ENCODE measurements at regions not wholly inside any gene's neighbourhood (a gene's known extent, or its start where the extent isn't known, plus 50 kb on each side); places are given as distances from the start of the nearest gene placed in this dataset.
A peak's percentile ranks its signal among the peaks of the same experiment; 100 is the strongest.

GRCh38 chr16:86090461-86091170, 191.7 kb downstream of the IRF8 start:
- no peak for DNase-seq (ENCODE audit: low spot score)

GRCh38 chr16:86091976-86092375, 193.0 kb downstream of the IRF8 start:
- no peak for DNase-seq (ENCODE audit: low spot score)

GRCh38 chr16:86092586-86093480, 193.9 kb downstream of the IRF8 start:
- DNase-seq (ENCODE audit: low spot score), result no peak

GRCh38 chr16:86093801-86094750, 195.1 kb downstream of the IRF8 start:
- no peak for DNase-seq (ENCODE audit: low spot score)

GRCh38 chr16:86095131-86095752, 196.3 kb downstream of the IRF8 start:
- DNase-seq (ENCODE audit: low spot score), result no peak

GRCh38 chr16:86095906-86096485, 197.0 kb downstream of the IRF8 start:
- no peak for DNase-seq (ENCODE audit: low spot score)

- no peak for DNase-seq (ENCODE audit: low spot score)
Observed at GRCh38 chr16:86096850-86097249, 197.9 kb downstream of the IRF8 start.

- no peak for DNase-seq (ENCODE audit: low spot score)
Observed at GRCh38 chr16:86099326-86099725, 200.4 kb downstream of the IRF8 start.

GRCh38 chr16:86100205-86101136, 201.5 kb downstream of the IRF8 start:
- DNase-seq (ENCODE audit: low spot score), result peak; percentile 70

GRCh38 chr16:86101137-86101896, 202.4 kb downstream of the IRF8 start:
- DNase-seq (ENCODE audit: low spot score), result no peak

GRCh38 chr16:86101897-86102157, 202.9 kb downstream of the IRF8 start:
- no peak for DNase-seq (ENCODE audit: low spot score)

- DNase-seq (ENCODE audit: low spot score), result no peak
Observed at GRCh38 chr16:86103320-86103719, 204.4 kb downstream of the IRF8 start.

- DNase-seq (ENCODE audit: low spot score), result no peak
Observed at GRCh38 chr16:86104537-86105048, 205.6 kb downstream of the IRF8 start.

GRCh38 chr16:86107215-86107825, 208.4 kb downstream of the IRF8 start:
- no peak for DNase-seq (ENCODE audit: low spot score)

GRCh38 chr16:86108062-86108461, 209.1 kb downstream of the IRF8 start:
- DNase-seq (ENCODE audit: low spot score), result no peak

- no peak for DNase-seq (ENCODE audit: low spot score)
Observed at GRCh38 chr16:86110134-86110533, 211.2 kb downstream of the IRF8 start.

- DNase-seq (ENCODE audit: low spot score), result no peak
Observed at GRCh38 chr16:86110726-86111125, 211.8 kb downstream of the IRF8 start.

- DNase-seq (ENCODE audit: low spot score), result no peak
Observed at GRCh38 chr16:86112178-86112577, 213.2 kb downstream of the IRF8 start.

GRCh38 chr16:86117235-86117634, 218.3 kb downstream of the IRF8 start:
- no peak for DNase-seq (ENCODE audit: low spot score)
